Subcutaneous abdominal adipose tissue (tissue), 5 donors: ENCODE measurements at regions not wholly inside any gene's neighbourhood (a gene's known extent, or its start where the extent isn't known, plus 50 kb on each side); places are given as distances from the start of the nearest gene placed in this dataset.

Experiments
- H3K27ac ChIP-seq: one replicate; pipeline ENCODE4 v1.7.0; 2013; ENCODE audit warnings: low read depth, mild to moderate bottlenecking, inconsistent platforms, low read length, moderate library complexity
- H3K27me3 ChIP-seq, 5 donors: one replicate each; pipeline ENCODE4 v1.7.0; 2013; ENCODE audit warnings: low read length in 5 of 5, inconsistent platforms in 1 of 5; ENCODE audit not compliant: control insufficient read depth in 5 of 5, insufficient read depth in 4 of 5
- H3K36me3 ChIP-seq, 5 donors: one replicate each; pipeline ENCODE4 v1.7.0; 2013; ENCODE audit warnings: low read length in 5 of 5; ENCODE audit not compliant: control insufficient read depth in 5 of 5, insufficient read depth in 5 of 5
- H3K4me1 ChIP-seq, 5 donors: one replicate each; pipeline ENCODE4 v1.7.0; 2013; ENCODE audit warnings: low read length in 5 of 5, mild to moderate bottlenecking in 3 of 5, moderate library complexity in 1 of 5; ENCODE audit not compliant: control insufficient read depth in 5 of 5, insufficient read depth in 5 of 5
- H3K4me3 ChIP-seq, 5 donors: one replicate each; pipeline ENCODE4 v1.7.0; 2013; ENCODE audit warnings: low read length in 5 of 5, low read depth in 1 of 5
- H3K9ac ChIP-seq, 5 donors: one replicate each; pipeline ENCODE4 v1.7.0; 2013; ENCODE audit warnings: low read length in 5 of 5, mild to moderate bottlenecking in 4 of 5, moderate library complexity in 3 of 5
- H3K9me3 ChIP-seq, 5 donors: one replicate each; pipeline ENCODE4 v1.7.0; 2013; ENCODE audit warnings: low read length in 5 of 5; ENCODE audit not compliant: control insufficient read depth in 5 of 5
- donor health status: healthy.
- donor health status: healthy.
- donor health status: healthy.
- donor health status: healthy.
- donor health status: healthy.

- Histone ChIP-seq H3K27me3 (peaks cover 0 to 14% (median 0%) of the 10 kb centered on the region in 5 donors), H3K27ac (no peak overlapping the region)
Measured at GRCh38 chr20:8935878-8936277, 133.0 kb upstream of the PLCB4 start.

GRCh38 chr20:8938532-8938931 is 130.4 kb upstream of the PLCB4 start:
- Histone ChIP-seq H3K27me3 (peaks cover 0 to 8% (median 0%) of the 10 kb centered on the region in 5 donors), H3K9ac (no peak overlapping the region), H3K4me1 (peaks cover 0 to 7% (median 4%) of the 10 kb centered on the region in 5 donors), H3K4me3 (no peak overlapping the region), H3K36me3 (no peaks in the 10 kb centered on the region), H3K9me3 (no peaks in the 10 kb centered on the region), H3K27ac (no peak overlapping the region)

More at GRCh38 chr20:8935878-8936277, 133.0 kb upstream of the PLCB4 start:
- H3K4me1 ChIP-seq = peaks cover 0 to 15% (median 9%) of the 10 kb centered on the region in 5 donors
- H3K9ac ChIP-seq = no peak overlapping the region
- no peak overlapping the region for H3K4me3 ChIP-seq
- no peaks in the 10 kb centered on the region for H3K9me3 ChIP-seq
- no peaks in the 10 kb centered on the region for H3K36me3 ChIP-seq

GRCh38 chr20:8940326-8940725 is 128.6 kb upstream of the PLCB4 start:
- Histone ChIP-seq H3K4me1 (peaks cover 0 to 8% (median 0%) of the 10 kb centered on the region in 5 donors), H3K9ac (no peak overlapping the region), H3K36me3 (no peaks in the 10 kb centered on the region), H3K9me3 (no peaks in the 10 kb centered on the region), H3K27ac (no peak overlapping the region), H3K27me3 (peaks cover 0 to 8% (median 0%) of the 10 kb centered on the region in 5 donors), H3K4me3 (no peak overlapping the region)

- no peak overlapping the region for H3K4me3 ChIP-seq
Measured at GRCh38 chr20:8943631-8944030, 125.3 kb upstream of the PLCB4 start.

GRCh38 chr20:8946036-8946940 is 122.6 kb upstream of the PLCB4 start:
- peaks cover 0 to 17% (median 5%) of the 10 kb centered on the region in 5 donors for H3K4me1 ChIP-seq
- no peaks in the 10 kb centered on the region for H3K9me3 ChIP-seq
- peaks cover 0 to 3% (median 0%) of the 10 kb centered on the region in 5 donors for H3K27me3 ChIP-seq
- no peaks in the 10 kb centered on the region for H3K36me3 ChIP-seq
- no peak overlapping the region for H3K4me3 ChIP-seq
- no peak overlapping the region for H3K27ac ChIP-seq
- H3K9ac ChIP-seq = no peak overlapping the region

More at GRCh38 chr20:8943631-8944030, 125.3 kb upstream of the PLCB4 start:
- peaks cover 0 to 17% (median 5%) of the 10 kb centered on the region in 5 donors for H3K4me1 ChIP-seq
- no peaks in the 10 kb centered on the region for H3K36me3 ChIP-seq
- H3K9me3 ChIP-seq = no peaks in the 10 kb centered on the region
- no peak overlapping the region for H3K9ac ChIP-seq
- no peak overlapping the region for H3K27ac ChIP-seq
- peaks cover 0 to 3% (median 0%) of the 10 kb centered on the region in 5 donors for H3K27me3 ChIP-seq

- peaks cover 0 to 12% (median 5%) of the 10 kb centered on the region in 5 donors for H3K4me1 ChIP-seq
- H3K27ac ChIP-seq = no peak overlapping the region
- no peak overlapping the region for H3K9ac ChIP-seq
- H3K27me3 ChIP-seq = peaks cover 0 to 4% (median 0%) of the 10 kb centered on the region in 5 donors
- no peak overlapping the region for H3K4me3 ChIP-seq
- no peaks in the 10 kb centered on the region for H3K36me3 ChIP-seq
- H3K9me3 ChIP-seq = no peaks in the 10 kb centered on the region
Measured at GRCh38 chr20:8948442-8949020, 120.4 kb upstream of the PLCB4 start.

- no peak overlapping the region for H3K4me3 ChIP-seq
- H3K27me3 ChIP-seq = peaks cover 0 to 6% (median 0%) of the 10 kb centered on the region in 5 donors
- H3K36me3 ChIP-seq = no peaks in the 10 kb centered on the region
- H3K4me1 ChIP-seq = peaks cover 0 to 8% (median 5%) of the 10 kb centered on the region in 5 donors
- H3K27ac ChIP-seq = no peak overlapping the region
- no peak overlapping the region for H3K9ac ChIP-seq
- H3K9me3 ChIP-seq = no peaks in the 10 kb centered on the region
Measured at GRCh38 chr20:8951164-8951563, 117.7 kb upstream of the PLCB4 start.

- Histone ChIP-seq H3K36me3 (no peaks in the 10 kb centered on the region), H3K9ac (no peak overlapping the region), H3K4me1 (no peaks in the 10 kb centered on the region), H3K27me3 (peaks cover 0 to 6% (median 0%) of the 10 kb centered on the region in 5 donors), H3K27ac (no peak overlapping the region), H3K4me3 (no peak overlapping the region), H3K9me3 (no peaks in the 10 kb centered on the region)
Measured at GRCh38 chr20:8952721-8953120, 116.2 kb upstream of the PLCB4 start.

GRCh38 chr20:8953300-8953699 is 115.6 kb upstream of the PLCB4 start:
- no peak overlapping the region for H3K9ac ChIP-seq
- H3K36me3 ChIP-seq = no peaks in the 10 kb centered on the region
- no peaks in the 10 kb centered on the region for H3K9me3 ChIP-seq
- no peak overlapping the region for H3K4me3 ChIP-seq
- H3K27me3 ChIP-seq = peaks cover 0 to 6% (median 0%) of the 10 kb centered on the region in 5 donors
- H3K4me1 ChIP-seq = no peaks in the 10 kb centered on the region
- H3K27ac ChIP-seq = no peak overlapping the region

- Histone ChIP-seq H3K36me3 (no peaks in the 10 kb centered on the region), H3K27ac (no peak overlapping the region), H3K4me3 (no peak overlapping the region), H3K4me1 (peaks cover 0 to 12% (median 0%) of the 10 kb centered on the region in 5 donors), H3K9me3 (no peaks in the 10 kb centered on the region), H3K27me3 (no peaks in the 10 kb centered on the region), H3K9ac (no peak overlapping the region)
Measured at GRCh38 chr20:8960241-8960640, 108.6 kb upstream of the PLCB4 start.
